ENCODE measurements at regions not wholly inside any gene's neighbourhood (a gene's known extent, or its start where the extent isn't known, plus 50 kb on each side); places are given as distances from the start of the nearest gene placed in this dataset.

DNA sequence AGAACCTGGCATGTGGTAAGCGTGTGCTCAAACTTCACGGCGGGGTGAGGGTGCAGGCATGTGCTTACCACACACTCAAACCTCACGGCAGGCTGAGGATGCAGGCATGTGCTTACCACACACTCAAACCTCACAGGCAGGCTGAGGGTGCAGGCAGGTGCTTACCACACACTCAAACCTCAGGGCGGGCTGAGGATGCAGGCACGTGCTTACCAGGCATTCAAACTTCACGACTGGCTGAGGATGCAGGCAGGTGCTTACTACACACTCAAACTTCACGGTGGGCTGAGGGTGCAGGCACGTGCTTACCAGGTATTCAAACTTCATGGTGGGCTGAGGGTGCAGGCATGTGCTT, 105.0 kb upstream of the ALKAL2 start:
- TF ChIP-seq CTCF (IDR thresholded peaks at IDR 0.05; ENCODE audit: insufficient read depth, low read depth, low read length), result no peak
- TF ChIP-seq EZH2 (IDR thresholded peaks at IDR 0.05; ENCODE audit: insufficient read depth, low read length), result no peak

All from astrocyte (in vitro differentiated cells and primary cell).